ENCODE measurements at regions not wholly inside any gene's neighbourhood (a gene's known extent, or its start where the extent isn't known, plus 50 kb on each side); places are given as distances from the start of the nearest gene placed in this dataset.

DNA sequence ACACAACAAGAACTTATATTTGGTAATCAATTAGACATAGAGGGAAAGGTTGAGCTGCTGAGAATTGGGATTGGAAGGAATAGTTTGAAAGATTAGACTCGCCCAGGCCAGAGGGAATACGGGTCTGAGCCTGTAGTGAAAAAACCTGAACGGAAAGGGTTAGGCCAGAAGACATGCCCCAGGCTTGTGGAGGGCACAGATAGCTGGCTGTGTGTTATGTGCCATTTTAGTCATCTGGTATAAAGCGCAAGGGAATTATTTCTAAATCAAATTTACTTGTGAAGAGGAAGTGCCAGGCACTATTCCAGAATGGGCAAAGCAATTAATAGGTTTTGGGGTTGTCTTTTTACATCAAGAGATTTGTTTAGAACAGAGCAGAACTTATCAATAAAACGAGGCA is 187.5 kb upstream of the ANKRD50 start:
- Histone ChIP-seq H3K9me3 (ENCODE audit: control insufficient read depth, insufficient read depth, low read length) (no peaks in the 10 kb centered on the region), H3K4me3 (ENCODE audit: low read depth, low read length) (no peak overlapping the region), H3K36me3 (ENCODE audit: control insufficient read depth, insufficient read depth, low read length) (no peaks in the 10 kb centered on the region), H3K27ac (ENCODE audit: low read depth, low read length) (no peak overlapping the region), H3K9ac (ENCODE audit: low read depth, low read length) (no peak overlapping the region), H3K27me3 (ENCODE audit: control insufficient read depth, insufficient read depth, low read length) (no peaks in the 10 kb centered on the region), H3K4me1 (ENCODE audit: control insufficient read depth, insufficient read depth, low read length) (peaks cover 15% of the 10 kb centered on the region)

DNA sequence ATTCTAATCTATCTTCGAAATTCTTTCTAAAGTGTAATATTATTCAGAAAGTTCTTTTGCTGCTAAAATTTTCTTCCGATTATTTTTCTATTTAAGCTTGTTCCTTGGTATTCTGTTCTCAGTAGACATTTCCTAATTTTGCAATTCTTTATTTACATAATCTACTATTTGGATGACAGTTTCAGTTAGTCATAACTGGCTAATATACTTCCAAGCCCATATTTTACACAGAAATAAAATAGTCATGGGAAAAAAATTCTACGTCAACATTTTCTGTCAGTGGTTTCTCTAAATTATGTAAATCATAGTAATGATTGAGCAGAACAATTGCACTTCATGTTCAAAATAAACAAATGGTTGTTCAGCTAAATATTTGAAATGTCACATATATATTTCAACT is 178.0 kb upstream of the ANKRD50 start:
- Histone ChIP-seq H3K9me3 (ENCODE audit: control insufficient read depth, insufficient read depth, low read length) (no peaks in the 10 kb centered on the region), H3K27ac (ENCODE audit: low read depth, low read length) (no peak overlapping the region), H3K4me3 (ENCODE audit: low read depth, low read length) (no peak overlapping the region), H3K9ac (ENCODE audit: low read depth, low read length) (no peak overlapping the region), H3K36me3 (ENCODE audit: control insufficient read depth, insufficient read depth, low read length) (no peaks in the 10 kb centered on the region), H3K4me1 (ENCODE audit: control insufficient read depth, insufficient read depth, low read length) (no peaks in the 10 kb centered on the region), H3K27me3 (ENCODE audit: control insufficient read depth, insufficient read depth, low read length) (no peaks in the 10 kb centered on the region)

DNA sequence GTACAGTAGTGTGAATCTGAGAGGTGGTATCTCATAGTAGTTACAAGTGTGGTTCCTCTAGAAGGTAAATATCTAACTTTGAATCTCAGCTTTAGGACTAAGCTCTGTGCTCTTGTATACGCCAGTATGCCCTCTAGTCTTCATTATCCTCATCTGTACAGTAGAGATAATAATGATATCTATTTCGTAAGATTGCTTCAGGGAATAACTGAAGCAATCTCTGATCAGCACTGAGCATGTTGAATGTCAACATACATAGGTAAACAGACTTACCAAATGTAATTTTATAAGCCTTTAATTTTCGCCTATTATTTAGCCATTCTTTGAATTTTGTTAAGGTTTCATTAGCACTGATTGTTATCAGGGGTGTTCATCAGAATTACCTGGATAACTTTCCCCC is 175.2 kb upstream of the ANKRD50 start:
- H3K36me3 ChIP-seq (ENCODE audit: control insufficient read depth, insufficient read depth, low read length): no peaks in the 10 kb centered on the region
- peaks cover 17% of the 10 kb centered on the region for H3K4me1 ChIP-seq (ENCODE audit: control insufficient read depth, insufficient read depth, low read length)
- no peaks in the 10 kb centered on the region for H3K27me3 ChIP-seq (ENCODE audit: control insufficient read depth, insufficient read depth, low read length)
- no peak overlapping the region for H3K9ac ChIP-seq (ENCODE audit: low read depth, low read length)
- H3K27ac ChIP-seq (ENCODE audit: low read depth, low read length): no peak overlapping the region
- H3K4me3 ChIP-seq (ENCODE audit: low read depth, low read length): no peak overlapping the region
- no peaks in the 10 kb centered on the region for H3K9me3 ChIP-seq (ENCODE audit: control insufficient read depth, insufficient read depth, low read length)

DNA sequence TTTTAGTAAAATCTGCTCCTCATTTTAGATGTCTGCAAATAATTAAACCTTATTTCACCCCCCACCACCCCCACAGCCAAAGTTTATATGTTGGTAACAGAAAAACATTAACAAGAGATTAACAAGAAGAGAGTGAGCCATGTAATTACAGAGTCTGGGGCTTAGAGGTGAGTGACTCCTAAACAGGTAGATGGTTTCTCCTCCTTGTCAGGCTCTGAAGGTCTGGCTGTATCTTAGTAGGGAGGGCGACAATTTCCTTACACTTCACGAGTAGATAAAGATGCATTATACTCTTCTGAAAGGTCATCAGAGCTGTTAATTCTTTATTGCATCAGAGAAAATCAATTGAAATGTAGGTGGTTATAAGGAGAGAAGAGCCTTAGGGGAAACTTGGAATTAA is 171.8 kb upstream of the ANKRD50 start:
- Histone ChIP-seq H3K4me1 (ENCODE audit: control insufficient read depth, insufficient read depth, low read length) (peaks cover 17% of the 10 kb centered on the region), H3K9me3 (ENCODE audit: control insufficient read depth, insufficient read depth, low read length) (no peaks in the 10 kb centered on the region), H3K27me3 (ENCODE audit: control insufficient read depth, insufficient read depth, low read length) (no peaks in the 10 kb centered on the region), H3K36me3 (ENCODE audit: control insufficient read depth, insufficient read depth, low read length) (no peaks in the 10 kb centered on the region), H3K9ac (ENCODE audit: low read depth, low read length) (no peak overlapping the region), H3K27ac (ENCODE audit: low read depth, low read length) (no peak overlapping the region), H3K4me3 (ENCODE audit: low read depth, low read length) (no peak overlapping the region)

DNA sequence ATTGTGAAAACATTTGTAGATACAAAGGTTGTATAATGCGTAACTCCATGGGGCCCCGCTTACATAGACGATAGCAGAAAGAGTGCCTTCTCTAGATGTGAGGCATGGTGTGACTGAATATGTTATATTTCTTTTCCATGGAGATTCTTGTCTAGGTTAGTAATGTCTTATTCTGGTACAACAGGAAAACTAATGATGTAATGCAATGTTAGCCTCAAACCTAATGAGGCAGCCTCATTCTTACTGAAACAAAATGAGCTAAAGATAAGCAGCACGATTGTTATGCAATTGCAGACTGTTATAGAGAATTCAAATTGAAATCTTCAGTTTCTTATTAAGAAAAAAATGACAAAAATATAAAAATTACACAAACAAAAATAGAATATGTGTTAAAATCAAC is 171.1 kb upstream of the ANKRD50 start:
- no peaks in the 10 kb centered on the region for H3K36me3 ChIP-seq (ENCODE audit: control insufficient read depth, insufficient read depth, low read length)
- H3K4me3 ChIP-seq (ENCODE audit: low read depth, low read length): no peak overlapping the region
- no peak overlapping the region for H3K27ac ChIP-seq (ENCODE audit: low read depth, low read length)
- no peaks in the 10 kb centered on the region for H3K9me3 ChIP-seq (ENCODE audit: control insufficient read depth, insufficient read depth, low read length)
- H3K27me3 ChIP-seq (ENCODE audit: control insufficient read depth, insufficient read depth, low read length): no peaks in the 10 kb centered on the region
- no peak overlapping the region for H3K9ac ChIP-seq (ENCODE audit: low read depth, low read length)
- H3K4me1 ChIP-seq (ENCODE audit: control insufficient read depth, insufficient read depth, low read length): peaks cover 17% of the 10 kb centered on the region

DNA sequence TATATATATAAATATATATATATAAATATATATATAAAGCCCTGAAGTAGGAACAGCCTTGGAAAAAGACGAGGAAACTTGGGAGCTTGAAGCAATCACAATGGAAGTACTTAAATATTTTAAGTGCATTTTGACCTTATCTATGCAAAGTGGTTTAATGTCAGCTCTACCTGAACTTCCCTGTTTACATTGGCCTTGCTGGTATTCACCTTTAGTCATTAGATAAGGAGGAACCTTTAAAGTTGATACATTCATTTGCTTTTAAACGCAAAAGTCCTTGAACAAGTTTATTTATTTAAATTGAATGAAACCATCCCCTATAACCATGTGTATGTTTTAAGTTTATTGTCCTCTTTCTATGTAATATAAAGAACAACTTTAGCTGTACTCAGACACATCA is 166.7 kb upstream of the ANKRD50 start:
- H3K9ac ChIP-seq (ENCODE audit: low read depth, low read length): no peak overlapping the region
- no peak overlapping the region for H3K27ac ChIP-seq (ENCODE audit: low read depth, low read length)
- H3K4me1 ChIP-seq (ENCODE audit: control insufficient read depth, insufficient read depth, low read length): peaks cover 17% of the 10 kb centered on the region
- no peaks in the 10 kb centered on the region for H3K36me3 ChIP-seq (ENCODE audit: control insufficient read depth, insufficient read depth, low read length)
- H3K4me3 ChIP-seq (ENCODE audit: low read depth, low read length): no peak overlapping the region
- peaks cover 14% of the 10 kb centered on the region for H3K9me3 ChIP-seq (ENCODE audit: control insufficient read depth, insufficient read depth, low read length)
- no peaks in the 10 kb centered on the region for H3K27me3 ChIP-seq (ENCODE audit: control insufficient read depth, insufficient read depth, low read length)

DNA sequence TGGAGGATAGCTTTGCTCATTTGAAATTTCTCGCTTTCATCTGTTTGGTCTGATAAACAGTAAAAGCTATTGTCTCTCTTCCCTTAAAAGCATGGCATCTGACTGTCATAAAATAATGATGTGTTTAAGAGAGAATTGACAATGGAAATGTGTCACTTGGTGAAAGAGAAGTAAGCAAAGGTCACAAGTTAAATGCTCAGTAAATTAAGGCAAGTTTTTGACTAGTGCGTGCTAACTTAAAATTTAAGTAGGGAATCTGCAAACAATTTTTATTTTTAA is 161.6 kb upstream of the ANKRD50 start:
- Histone ChIP-seq H3K4me3 (ENCODE audit: low read depth, low read length) (peak overlapping the region; percentile 29; the same call in 1 of the 2 replicates), H3K9ac (ENCODE audit: low read depth, low read length) (no peak overlapping the region), H3K36me3 (ENCODE audit: control insufficient read depth, insufficient read depth, low read length) (no peaks in the 10 kb centered on the region), H3K27ac (ENCODE audit: low read depth, low read length) (peak overlapping the region; percentile 90), H3K4me1 (ENCODE audit: control insufficient read depth, insufficient read depth, low read length) (peaks cover 24% of the 10 kb centered on the region), H3K9me3 (ENCODE audit: control insufficient read depth, insufficient read depth, low read length) (peaks cover 14% of the 10 kb centered on the region), H3K27me3 (ENCODE audit: control insufficient read depth, insufficient read depth, low read length) (no peaks in the 10 kb centered on the region)

DNA sequence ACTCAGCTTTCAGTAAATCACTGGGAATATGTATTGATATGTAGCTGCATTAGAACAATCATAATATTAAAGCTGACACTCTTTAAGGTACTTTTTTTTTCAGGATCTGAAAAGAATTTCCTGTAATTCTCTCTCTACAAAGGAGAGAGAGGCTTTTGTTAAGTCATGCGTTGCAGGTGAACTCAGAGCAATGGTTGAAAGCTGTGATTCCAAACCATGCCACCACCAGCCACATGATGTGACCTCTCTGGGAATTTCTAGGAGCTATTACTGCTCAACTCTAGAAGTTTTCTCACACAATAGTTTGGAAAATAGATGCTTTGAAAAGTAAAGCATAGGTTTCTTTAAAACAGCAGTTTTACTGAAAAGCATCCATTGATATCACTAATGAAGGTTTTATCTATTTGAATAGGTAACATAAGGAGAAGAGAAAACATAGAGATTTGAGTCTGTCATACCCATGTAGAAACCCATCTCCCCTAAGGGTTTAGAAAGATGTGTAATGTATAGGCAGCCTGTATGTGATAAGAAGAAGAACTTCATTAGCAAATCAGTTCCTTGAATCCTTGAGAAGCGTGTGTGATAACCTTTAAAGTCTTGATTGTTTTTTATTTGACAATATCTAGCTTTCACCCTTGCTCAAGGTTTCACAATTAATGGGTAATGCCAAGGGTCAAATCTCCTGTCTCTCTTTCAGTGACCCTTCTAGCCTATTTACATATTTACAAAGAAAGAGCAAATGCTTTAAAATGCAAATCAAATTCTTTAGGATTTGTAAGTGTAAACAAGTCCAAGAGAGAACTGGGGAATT is 161.0 kb upstream of the ANKRD50 start:
- peak overlapping the region; percentile 90 for H3K27ac ChIP-seq (ENCODE audit: low read depth, low read length)
- H3K36me3 ChIP-seq (ENCODE audit: control insufficient read depth, insufficient read depth, low read length): no peaks in the 10 kb centered on the region
- H3K9ac ChIP-seq (ENCODE audit: low read depth, low read length): no peak overlapping the region
- H3K9me3 ChIP-seq (ENCODE audit: control insufficient read depth, insufficient read depth, low read length): peaks cover 14% of the 10 kb centered on the region
- H3K27me3 ChIP-seq (ENCODE audit: control insufficient read depth, insufficient read depth, low read length): no peaks in the 10 kb centered on the region
- H3K4me3 ChIP-seq (ENCODE audit: low read depth, low read length): peak overlapping the region; percentile 34; the same call in 1 of the 2 replicates
- peaks cover 24% of the 10 kb centered on the region for H3K4me1 ChIP-seq (ENCODE audit: control insufficient read depth, insufficient read depth, low read length)

DNA sequence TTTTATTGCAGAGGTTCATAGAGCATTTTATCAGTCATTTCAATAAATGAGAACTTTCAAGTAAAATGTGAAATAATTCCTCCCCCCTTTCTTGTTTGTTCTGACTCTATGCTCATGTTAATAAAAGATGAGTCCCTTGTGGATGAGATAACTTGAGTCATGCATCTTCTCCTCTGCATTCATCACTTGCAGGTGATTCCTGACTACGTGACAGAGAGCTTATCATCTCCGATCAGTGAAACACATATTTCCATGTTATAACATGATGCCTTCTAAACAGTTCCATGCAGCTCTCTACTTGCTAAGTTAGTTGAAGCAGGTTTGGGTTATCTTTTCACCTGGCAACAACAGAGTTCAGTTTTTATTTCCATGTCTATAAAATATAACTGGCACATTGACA is 160.1 kb upstream of the ANKRD50 start:
- no peaks in the 10 kb centered on the region for H3K27me3 ChIP-seq (ENCODE audit: control insufficient read depth, insufficient read depth, low read length)
- H3K9ac ChIP-seq (ENCODE audit: low read depth, low read length): no peak overlapping the region
- no peaks in the 10 kb centered on the region for H3K36me3 ChIP-seq (ENCODE audit: control insufficient read depth, insufficient read depth, low read length)
- no peak overlapping the region for H3K4me3 ChIP-seq (ENCODE audit: low read depth, low read length)
- H3K4me1 ChIP-seq (ENCODE audit: control insufficient read depth, insufficient read depth, low read length): peaks cover 24% of the 10 kb centered on the region
- H3K27ac ChIP-seq (ENCODE audit: low read depth, low read length): peak overlapping the region; percentile 90
- H3K9me3 ChIP-seq (ENCODE audit: control insufficient read depth, insufficient read depth, low read length): peaks cover 14% of the 10 kb centered on the region

DNA sequence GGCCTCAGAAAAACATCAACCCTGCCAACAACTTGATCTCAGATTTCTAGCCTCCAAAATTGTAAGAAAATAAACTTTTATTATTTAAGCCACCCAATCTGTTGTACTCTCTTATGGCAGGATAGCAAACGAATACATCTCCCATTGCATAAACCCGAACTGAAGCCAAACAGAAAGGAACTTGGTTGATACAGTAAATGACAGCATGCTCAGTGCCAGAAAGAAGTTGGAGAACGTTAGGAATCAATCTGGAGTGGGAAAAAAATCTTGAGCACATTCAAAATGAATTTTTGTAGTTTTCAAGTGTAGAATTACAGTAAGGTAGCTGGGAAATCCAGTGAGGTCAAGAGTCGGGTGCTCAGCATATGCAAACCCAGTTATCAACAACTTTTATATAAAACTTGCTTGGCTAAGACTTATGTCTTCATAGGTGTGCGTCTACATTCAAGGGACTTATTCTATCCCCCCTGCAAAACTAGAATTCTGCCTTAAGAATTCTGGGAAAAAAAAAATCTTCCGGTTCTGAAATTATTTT is 157.5 kb upstream of the ANKRD50 start:
- no peaks in the 10 kb centered on the region for H3K36me3 ChIP-seq (ENCODE audit: control insufficient read depth, insufficient read depth, low read length)
- H3K9me3 ChIP-seq (ENCODE audit: control insufficient read depth, insufficient read depth, low read length): no peaks in the 10 kb centered on the region
- H3K4me1 ChIP-seq (ENCODE audit: control insufficient read depth, insufficient read depth, low read length): peaks cover 24% of the 10 kb centered on the region
- no peak overlapping the region for H3K9ac ChIP-seq (ENCODE audit: low read depth, low read length)
- no peak overlapping the region for H3K27ac ChIP-seq (ENCODE audit: low read depth, low read length)
- no peak overlapping the region for H3K4me3 ChIP-seq (ENCODE audit: low read depth, low read length)
- no peaks in the 10 kb centered on the region for H3K27me3 ChIP-seq (ENCODE audit: control insufficient read depth, insufficient read depth, low read length)

DNA sequence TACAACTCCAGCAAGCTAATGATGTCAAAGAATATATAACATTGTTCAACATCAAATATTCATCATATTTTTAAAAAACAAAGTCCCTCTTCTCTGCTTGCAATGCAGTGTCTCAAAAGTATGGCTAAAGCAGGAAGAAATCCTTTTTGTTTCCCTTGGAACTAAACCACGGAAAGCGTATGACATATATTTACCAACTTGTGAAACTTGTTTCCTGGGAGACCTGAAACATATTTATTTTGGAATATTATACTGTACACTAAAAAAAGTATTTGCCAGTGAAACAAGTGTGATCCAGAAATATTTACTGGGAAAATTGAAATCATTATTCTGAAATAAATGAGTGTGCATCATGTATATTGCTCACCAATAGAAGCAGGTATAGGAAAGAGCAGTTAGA is 156.0 kb upstream of the ANKRD50 start:
- H3K36me3 ChIP-seq (ENCODE audit: control insufficient read depth, insufficient read depth, low read length): no peaks in the 10 kb centered on the region
- H3K27ac ChIP-seq (ENCODE audit: low read depth, low read length): no peak overlapping the region
- H3K4me3 ChIP-seq (ENCODE audit: low read depth, low read length): no peak overlapping the region
- H3K9ac ChIP-seq (ENCODE audit: low read depth, low read length): no peak overlapping the region
- peaks cover 12% of the 10 kb centered on the region for H3K4me1 ChIP-seq (ENCODE audit: control insufficient read depth, insufficient read depth, low read length)
- no peaks in the 10 kb centered on the region for H3K9me3 ChIP-seq (ENCODE audit: control insufficient read depth, insufficient read depth, low read length)
- no peaks in the 10 kb centered on the region for H3K27me3 ChIP-seq (ENCODE audit: control insufficient read depth, insufficient read depth, low read length)

All from HUES48 (cell line).